GM12865 (cell line): ENCODE measurements at regions not wholly inside any gene's neighbourhood (a gene's known extent, or its start where the extent isn't known, plus 50 kb on each side); places are given as distances from the start of the nearest gene placed in this dataset.
"Not testable (repeated sequence)": the region's sequence is repeated elsewhere in the genome, so short reads cannot be mapped to it uniquely, and the experiment has no call there.

Experiments used
- DNase-seq: peaks from one replicate; pipeline ENCODE4 v3.0.0; 2010; ENCODE audit warnings: low read depth
- H3K4me3 ChIP-seq: 2 replicates; pipeline ENCODE4 v1.5.1; 2011; ENCODE audit warnings: mild to moderate bottlenecking, low read depth, low read length, control low read depth
- TF ChIP-seq, protein P1 (sequence below): IDR thresholded peaks from 2 replicates; pipeline ENCODE4 v1.5.1; 2011; ENCODE audit warnings: low read length, control low read depth, low read depth, inconsistent platforms; ENCODE audit not compliant: insufficient read depth; ENCODE audit errors: missing control alignments

DNA sequence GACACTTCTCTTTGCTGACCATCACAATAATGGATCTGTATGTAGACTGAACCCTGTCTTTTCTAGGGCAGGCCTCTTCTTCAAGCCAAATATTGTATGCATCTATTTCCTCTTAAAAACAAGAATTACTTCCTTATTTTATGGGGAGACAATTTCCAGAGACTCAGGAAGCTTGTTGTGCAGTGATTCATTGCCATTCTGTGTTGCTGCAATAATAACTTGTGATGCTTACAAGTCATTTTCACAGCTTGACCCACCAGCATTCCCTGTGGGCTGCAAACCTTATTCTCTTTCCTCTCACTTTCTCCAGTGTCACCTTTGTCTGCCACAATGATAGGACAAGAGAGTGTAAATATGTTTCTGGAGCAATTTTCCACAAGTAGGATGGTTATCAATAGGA, 276.7 kb upstream of the SGO1 start:
- no peak overlapping the region for H3K4me3 ChIP-seq
- DNase-seq: no peak
- TF ChIP-seq, protein P1, sequence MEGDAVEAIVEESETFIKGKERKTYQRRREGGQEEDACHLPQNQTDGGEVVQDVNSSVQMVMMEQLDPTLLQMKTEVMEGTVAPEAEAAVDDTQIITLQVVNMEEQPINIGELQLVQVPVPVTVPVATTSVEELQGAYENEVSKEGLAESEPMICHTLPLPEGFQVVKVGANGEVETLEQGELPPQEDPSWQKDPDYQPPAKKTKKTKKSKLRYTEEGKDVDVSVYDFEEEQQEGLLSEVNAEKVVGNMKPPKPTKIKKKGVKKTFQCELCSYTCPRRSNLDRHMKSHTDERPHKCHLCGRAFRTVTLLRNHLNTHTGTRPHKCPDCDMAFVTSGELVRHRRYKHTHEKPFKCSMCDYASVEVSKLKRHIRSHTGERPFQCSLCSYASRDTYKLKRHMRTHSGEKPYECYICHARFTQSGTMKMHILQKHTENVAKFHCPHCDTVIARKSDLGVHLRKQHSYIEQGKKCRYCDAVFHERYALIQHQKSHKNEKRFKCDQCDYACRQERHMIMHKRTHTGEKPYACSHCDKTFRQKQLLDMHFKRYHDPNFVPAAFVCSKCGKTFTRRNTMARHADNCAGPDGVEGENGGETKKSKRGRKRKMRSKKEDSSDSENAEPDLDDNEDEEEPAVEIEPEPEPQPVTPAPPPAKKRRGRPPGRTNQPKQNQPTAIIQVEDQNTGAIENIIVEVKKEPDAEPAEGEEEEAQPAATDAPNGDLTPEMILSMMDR: no peak

DNA sequence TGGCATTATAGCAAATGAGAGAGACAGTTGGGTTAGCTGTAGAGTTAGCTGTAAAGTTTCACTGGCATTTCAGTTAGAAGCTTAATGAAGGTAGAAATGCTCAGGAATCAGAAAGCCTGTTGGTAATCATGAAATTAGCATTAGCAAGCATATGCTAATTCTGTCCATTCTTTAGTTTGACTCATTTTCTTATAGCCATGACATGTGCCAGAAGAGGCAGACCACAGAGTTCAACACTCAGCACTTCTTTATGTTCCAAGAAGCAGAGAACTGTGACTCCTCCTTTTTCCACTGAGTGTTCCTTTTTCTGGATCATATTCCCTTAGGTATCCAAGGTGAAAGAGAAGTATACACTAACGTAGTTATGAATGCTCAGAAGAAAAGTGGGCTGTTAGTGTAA, 276.2 kb upstream of the SGO1 start:
- TF ChIP-seq, protein P1: no peak
- DNase-seq: no peak

DNA sequence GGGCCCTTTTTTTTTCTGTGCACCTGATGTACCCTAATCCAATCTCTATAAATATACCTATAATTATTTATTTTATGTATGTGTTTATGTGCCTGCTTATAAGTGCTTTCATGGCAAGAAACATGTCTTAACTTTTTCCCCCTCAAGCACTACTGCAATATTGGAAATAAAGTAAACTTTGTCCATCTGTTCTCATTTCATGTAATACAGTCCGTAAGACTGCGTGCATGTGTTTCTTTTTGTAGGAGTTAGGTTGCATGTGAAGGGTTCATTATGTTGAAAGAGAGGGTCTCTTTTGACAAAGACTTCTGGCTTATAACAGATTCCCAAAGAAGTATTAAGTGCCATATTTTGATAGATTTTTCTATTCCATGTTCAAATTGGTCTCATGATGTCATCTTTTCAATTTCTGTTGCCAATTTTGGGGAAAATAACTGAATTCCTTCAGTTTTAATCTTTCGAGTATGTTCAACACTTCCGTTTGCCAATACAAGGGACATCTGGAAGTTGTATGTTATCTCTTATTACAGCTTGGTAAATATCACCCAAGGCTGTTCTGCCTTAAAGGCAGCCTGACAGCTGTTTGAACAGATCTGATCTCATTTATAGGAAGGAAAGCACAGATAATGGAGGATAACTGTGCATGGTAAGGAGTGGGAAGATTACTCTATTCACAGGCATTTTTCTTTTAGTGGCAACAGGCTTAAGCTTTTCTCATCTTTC, 273.1 kb upstream of the SGO1 start:
- TF ChIP-seq, protein P1: no peak
- DNase-seq: no peak
- no peak overlapping the region for H3K4me3 ChIP-seq

More for the DNA sequence above, 276.2 kb upstream of the SGO1 start:
- H3K4me3 ChIP-seq: no peak overlapping the region

DNA sequence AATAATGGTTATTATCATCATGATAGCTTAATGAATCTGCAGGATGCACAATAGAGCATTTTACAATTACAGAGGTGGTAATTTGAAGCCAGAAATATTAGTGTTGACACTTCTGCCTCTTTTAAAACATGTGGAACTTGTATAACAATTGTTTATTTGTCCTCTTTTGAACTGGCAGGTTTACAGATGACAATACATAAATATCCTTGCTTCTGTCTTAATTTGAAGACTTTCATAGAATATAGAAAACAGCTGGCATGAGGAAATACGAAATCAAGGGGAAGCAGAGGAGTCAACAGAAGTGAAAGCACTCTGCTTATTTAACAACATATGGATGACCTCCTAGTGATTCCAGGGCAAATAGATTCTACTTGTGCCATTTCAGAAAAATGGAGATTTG, 270.5 kb upstream of the SGO1 start:
- no peak for DNase-seq
- no peak overlapping the region for H3K4me3 ChIP-seq
- TF ChIP-seq, protein P1: no peak

DNA sequence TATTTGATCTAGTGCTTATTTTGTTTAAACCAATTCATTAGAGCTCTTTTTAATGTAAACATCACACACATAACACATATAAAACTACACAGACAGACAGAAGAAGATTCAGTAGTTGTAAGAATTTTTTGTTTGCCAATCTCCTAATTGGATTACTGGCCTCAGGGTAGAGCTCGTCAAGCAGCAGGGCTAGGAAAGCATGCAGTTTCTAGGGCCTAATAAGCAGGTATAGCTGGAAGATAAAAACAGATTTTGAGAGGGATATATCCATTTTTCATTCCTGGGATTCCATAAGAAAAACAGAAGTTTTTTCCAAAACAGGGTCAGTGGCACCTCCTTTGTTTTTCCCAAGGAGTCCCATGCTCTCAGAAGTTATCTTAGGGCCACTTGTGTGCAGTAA, 265.2 kb upstream of the SGO1 start:
- no peak for DNase-seq
- TF ChIP-seq, protein P1: no peak

DNA sequence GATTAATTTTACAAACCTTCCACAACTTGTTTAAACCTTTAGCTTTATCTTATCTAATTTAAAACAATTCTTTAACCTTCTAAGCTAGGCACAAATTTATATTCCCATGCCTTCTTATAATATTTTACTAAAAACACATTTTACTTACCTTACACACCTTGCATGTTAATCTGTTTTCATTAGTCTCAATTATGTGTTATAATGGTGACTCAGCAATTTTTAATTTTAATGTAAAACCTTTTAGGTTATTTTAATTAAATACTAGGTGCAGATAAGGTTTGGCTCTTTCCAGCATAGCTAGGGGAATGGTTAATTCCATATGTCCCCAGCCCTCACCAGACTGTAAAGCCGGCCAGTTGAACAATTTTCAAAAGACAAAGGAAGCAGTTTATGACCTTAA, 264.6 kb upstream of the SGO1 start:
- TF ChIP-seq, protein P1: no peak
- no peak overlapping the region for H3K4me3 ChIP-seq
- no peak for DNase-seq

More for the DNA sequence above, 265.2 kb upstream of the SGO1 start:
- H3K4me3 ChIP-seq: no peak overlapping the region

DNA sequence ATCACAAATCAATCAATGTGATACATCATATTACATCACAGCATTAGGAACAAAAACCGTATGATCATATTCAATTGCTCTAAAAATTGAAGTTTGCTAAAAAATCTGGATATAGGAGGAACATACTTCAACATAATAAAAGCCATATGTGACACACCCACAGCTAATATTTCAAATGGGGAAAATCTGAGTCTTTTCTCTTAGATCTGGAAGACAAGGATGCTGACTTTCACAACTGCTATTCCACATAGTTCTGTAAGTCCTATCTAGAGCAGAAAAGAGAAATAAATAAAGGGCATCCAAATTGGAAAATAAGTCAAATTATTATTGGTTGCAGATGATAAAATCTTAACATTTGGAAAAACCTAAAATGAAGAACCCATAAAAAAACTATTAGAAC, 256.8 kb upstream of the SGO1 start:
- H3K4me3 ChIP-seq: no peak overlapping the region
- TF ChIP-seq, protein P1: no peak
- DNase-seq: no peak

DNA sequence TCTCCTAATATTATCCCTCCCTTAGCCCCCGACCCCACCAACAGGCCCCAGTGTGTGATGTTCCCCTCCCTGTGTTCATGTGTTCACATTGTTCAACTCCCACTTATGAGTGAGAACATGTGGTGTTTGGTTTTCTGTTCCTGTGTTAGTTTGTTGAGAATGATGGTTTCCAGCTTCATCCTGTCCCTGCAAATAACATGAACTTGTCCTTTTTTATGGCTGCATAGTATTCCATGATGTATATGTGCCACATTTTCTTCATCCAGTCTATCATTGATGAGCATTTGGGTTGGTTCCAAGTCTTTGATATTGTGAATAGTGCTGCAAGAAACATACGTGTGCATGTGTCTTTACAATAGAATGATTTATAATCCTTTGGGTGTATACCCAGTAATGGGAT, 241.3 kb upstream of the SGO1 start:
- not testable (repeated sequence) for DNase-seq, H3K4me3 ChIP-seq
